ENCODE measurements at regions not wholly inside any gene's neighbourhood (a gene's known extent, or its start where the extent isn't known, plus 50 kb on each side); places are given as distances from the start of the nearest gene placed in this dataset.

DNA sequence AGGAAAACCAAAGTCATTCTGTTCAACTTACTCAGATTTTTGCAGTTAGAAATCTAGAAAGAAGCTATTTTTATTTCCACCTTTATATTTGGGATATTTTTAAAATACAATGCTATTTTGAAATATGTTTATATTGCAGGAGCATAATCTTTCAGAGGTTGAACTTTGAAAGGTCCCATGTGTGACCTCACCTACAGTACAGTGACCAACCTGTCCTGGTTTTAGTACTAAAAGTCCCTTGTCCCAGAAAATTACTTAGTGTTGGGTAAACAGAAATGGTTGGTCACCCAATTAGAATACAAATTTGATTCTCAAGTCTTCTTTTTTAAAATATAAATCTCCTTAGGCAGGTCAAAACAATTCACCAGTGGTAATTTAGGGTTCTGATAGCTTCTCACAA, 141.6 kb upstream of the FRMD4B start:
- no peak for TF ChIP-seq GATA2 (IDR thresholded peaks at IDR 0.05; ENCODE audit: low read depth, low read length)
- no peak for TF ChIP-seq GATA3 (IDR thresholded peaks at IDR 0.05; ENCODE audit: low read depth, low read length)

Data from SH-SY5Y (cell line).